B cell (primary cell): ENCODE measurements at regions not wholly inside any gene's neighbourhood (a gene's known extent, or its start where the extent isn't known, plus 50 kb on each side); places are given as distances from the start of the nearest gene placed in this dataset.

Experiments
- ATAC-seq: fragments of 200-7000 bp; cut with Tn5 transposase; one replicate; pipeline ENCODE4 v1.10.0; 2021; ENCODE audit warnings: low read depth, mild to moderate bottlenecking, moderate number of reproducible peaks, moderate library complexity
- CTCF ChIA-PET: fragments of 350-600 bp; sonication (Branson Sonifier 250); formaldehyde crosslinking; loops from one replicate; lab custom pipeline; 2021; ENCODE audit warnings: antibody characterized with exemption, inconsistent platforms; lab: Charles Lee
- POLR2A ChIA-PET: fragments of 350-600 bp; sonication (Branson Sonifier 250); formaldehyde crosslinking; loops from one replicate; lab custom pipeline; 2021; ENCODE audit warnings: antibody characterized with exemption; lab: Charles Lee
- DNase-seq: peaks from one replicate; pipeline ENCODE4 v3.0.0; 2013
- H2AFZ ChIP-seq: 2 replicates; pipeline ENCODE4 v1.6.1; 2012; ENCODE audit warnings: mild to moderate bottlenecking, low read depth, low read length; ENCODE audit not compliant: insufficient read depth, poor library complexity, severe bottlenecking
- H3K27ac ChIP-seq, 2 donors: 1 replicate in 1 of 2; 2 replicates in 1 of 2; pipeline ENCODE4 v1.5.1; 2012 to 2013; ENCODE audit warnings: low read length in 2 of 2, mild to moderate bottlenecking in 2 of 2, moderate library complexity in 1 of 2
- H3K27me3 ChIP-seq, 4 experiments: fragments of 200-600 bp in 1 of 4; sonication (generic) in 1 of 4; replicated peaks in 1 of 4; 1 replicate in 2 of 4; 2 replicates in 2 of 4; pipeline versions ENCODE4 v1.6.1 to v1.7.0; 2013 to 2016; ENCODE audit warnings: low read length in 3 of 4, mild to moderate bottlenecking in 2 of 4, mixed read lengths in 1 of 4, moderate library complexity in 1 of 4; ENCODE audit not compliant: insufficient read depth in 4 of 4, control insufficient read depth in 3 of 4; ENCODE audit errors: control extremely low read depth in 1 of 4
- H3K36me3 ChIP-seq, 2 experiments: replicated peaks in 1 of 2; 1 replicate in 1 of 2; 2 replicates in 1 of 2; pipeline versions ENCODE4 v1.6.1 to v1.7.1; 2013; ENCODE audit warnings: low read length in 1 of 2; ENCODE audit not compliant: insufficient read depth in 2 of 2, control insufficient read depth in 1 of 2; ENCODE audit errors: control extremely low read depth in 1 of 2, extremely low read depth in 1 of 2
- H3K4me1 ChIP-seq, 2 donors: fragments of 200-600 bp in 1 of 2; sonication (generic) in 1 of 2; 1 replicate in 1 of 2; 2 replicates in 1 of 2; pipeline versions ENCODE4 v1.5.1 to v1.6.1; 2013 to 2017; ENCODE audit warnings: low read length in 2 of 2; ENCODE audit not compliant: control insufficient read depth in 2 of 2, insufficient read depth in 2 of 2
- H3K4me2 ChIP-seq: replicated peaks from 2 replicates; pipeline ENCODE3; 2012; ENCODE audit warnings: mild to moderate bottlenecking, low read depth, low read length; ENCODE audit not compliant: poor library complexity, severe bottlenecking
- H3K4me3 ChIP-seq, 5 experiments: fragments of 200-600 bp in 1 of 5; sonication (generic) in 1 of 5; 1 replicate in 3 of 5; 2 replicates in 2 of 5; pipeline versions ENCODE4 v1.5.1 to v1.7.0; 2011 to 2016; ENCODE audit warnings: low read length in 4 of 5, mild to moderate bottlenecking in 4 of 5, low read depth in 2 of 5, control low read depth in 1 of 5, moderate library complexity in 1 of 5; ENCODE audit not compliant: insufficient read depth in 1 of 5; ENCODE audit errors: control extremely low read depth in 1 of 5, extremely low read depth in 1 of 5
- H3K79me2 ChIP-seq: fragments of 200-600 bp; sonication (generic); one replicate; pipeline ENCODE4 v1.6.0; 2016; ENCODE audit warnings: low read length; ENCODE audit not compliant: control insufficient read depth, insufficient read depth
- H3K9ac ChIP-seq: fragments of 200-600 bp; sonication (generic); 2 replicates; pipeline ENCODE4 v1.6.1; 2017; ENCODE audit warnings: mild to moderate bottlenecking, low read length, moderate library complexity
- H3K9me3 ChIP-seq, 3 donors: one replicate each; pipeline versions ENCODE4 v1.6.1 to v1.7.1; 2013; ENCODE audit warnings: low read length in 2 of 3; ENCODE audit not compliant: control insufficient read depth in 2 of 3, insufficient read depth in 1 of 3; ENCODE audit errors: control extremely low read depth in 1 of 3
- H4K20me1 ChIP-seq: 2 replicates; pipeline ENCODE4 v1.6.0; 2012; ENCODE audit warnings: mild to moderate bottlenecking, low read length; ENCODE audit not compliant: insufficient read depth, control insufficient read depth, poor library complexity, severe bottlenecking
- H3K27ac Mint-ChIP-seq: one replicate; pipeline ENCODE4 v1.8.0; 2021; ENCODE audit warnings: mixed read lengths
- H3K27me3 Mint-ChIP-seq: one replicate; pipeline ENCODE4 v1.8.0; 2021; ENCODE audit warnings: mixed read lengths
- H3K4me1 Mint-ChIP-seq: one replicate; pipeline ENCODE4 v1.8.0; 2021; ENCODE audit warnings: mixed read lengths
- H3K4me3 Mint-ChIP-seq: one replicate; pipeline ENCODE4 v1.8.0; 2021; ENCODE audit warnings: mixed read lengths
- H3K9me3 Mint-ChIP-seq: one replicate; pipeline ENCODE4 v1.8.0; 2022; ENCODE audit warnings: mixed read lengths; ENCODE audit not compliant: insufficient read depth
- CTCF ChIP-seq: fragments of 200-600 bp; IDR thresholded peaks from one replicate; pipeline ENCODE4 v1.8.0; 2022; ENCODE audit warnings: antibody characterized with exemption, mild to moderate bottlenecking
- EZH2 ChIP-seq: IDR thresholded peaks from 2 replicates; pipeline ENCODE4 v1.6.1; 2012; ENCODE audit warnings: borderline replicate concordance, low read depth, mild to moderate bottlenecking, moderate library complexity, low read length; ENCODE audit not compliant: insufficient read depth, poor library complexity, severe bottlenecking
- WGBS: methylation state at CpG from one replicate; pipeline ENCODE4 v1.1.5; 2013; ENCODE audit warnings: missing lambda C conversion rate; ENCODE audit not compliant: insufficient coverage; 5-methylcytosine and 5-hydroxymethylcytosine counted together
- intact Hi-C: fragments of 100-400 bp; cut with micrococcal nuclease; formaldehyde crosslinking; loops from one replicate; pipeline ENCODE4 v1.10.0; 2022

- intact Hi-C loops, result no loop called here
- H3K36me3 ChIP-seq, result no peaks in the 10 kb centered on the region
- H3K27ac ChIP-seq, result no peak overlapping the region
- H3K4me3 ChIP-seq, result no peak overlapping the region
- POLR2A ChIA-PET, result no interaction called here
- no peaks in the 10 kb centered on the region for H4K20me1 ChIP-seq
- H3K4me3 Mint-ChIP-seq, result no peak overlapping the region
- no peak overlapping the region for H3K9ac ChIP-seq
- peaks cover 3% of the 10 kb centered on the region for H3K9me3 Mint-ChIP-seq
- no peak for TF ChIP-seq CTCF
- no peak for TF ChIP-seq EZH2
- peaks cover 41% of the 10 kb centered on the region for H3K27me3 Mint-ChIP-seq
- no peak overlapping the region for H3K4me2 ChIP-seq
- peaks cover 0 to 9% (median 0%) of the 10 kb centered on the region in 3 donors for H3K9me3 ChIP-seq
- ATAC-seq (no peak), DNase-seq (no peak)
- H3K4me1 Mint-ChIP-seq, result peaks cover under 1% of the 10 kb centered on the region
- whole genome bisulfite sequencing, result 78% methylated on average over 2 of the region's 2 CpGs
- no peaks in the 10 kb centered on the region for H3K79me2 ChIP-seq
- no peaks in the 10 kb centered on the region for H3K4me1 ChIP-seq
- H2AFZ ChIP-seq, result no peak overlapping the region
- H3K27me3 ChIP-seq, result peaks cover 0 to 10% (median 1%) of the 10 kb centered on the region in 4 experiments
- H3K27ac Mint-ChIP-seq, result no peak overlapping the region
- CTCF ChIA-PET, result no interaction called here
Observed at GRCh38 chr6:40876336-40876735, 162.7 kb downstream of the UNC5CL start.

- ChIA-PET CTCF (interaction anchor here (1.1 kb wide), 1 partner anchor 19 kb away, joined by 3 read pairs; no protein-coding TSS in a partner anchor), POLR2A (no interaction called here)
- WGBS, result 51% methylated on average over 3 of the region's 4 CpGs
- Histone ChIP-seq H2AFZ (no peak overlapping the region), H3K27ac (no peak overlapping the region), H3K4me1 (no peaks in the 10 kb centered on the region), H3K9ac (no peak overlapping the region), H3K9me3 (peaks cover 0 to 9% (median 0%) of the 10 kb centered on the region in 3 donors), H3K4me2 (no peak overlapping the region), H4K20me1 (no peaks in the 10 kb centered on the region), H3K4me3 (no peak overlapping the region), H3K36me3 (no peaks in the 10 kb centered on the region), H3K79me2 (no peaks in the 10 kb centered on the region), H3K27me3 (peaks cover 0 to 4% (median 1%) of the 10 kb centered on the region in 4 experiments)
- Mint-ChIP-seq H3K4me3 (no peak overlapping the region), H3K27me3 (peaks cover 36% of the 10 kb centered on the region), H3K27ac (no peak overlapping the region), H3K4me1 (no peaks in the 10 kb centered on the region), H3K9me3 (peaks cover 3% of the 10 kb centered on the region)
- no peak for DNase-seq
- TF ChIP-seq CTCF (no peak), EZH2 (no peak)
- intact Hi-C loops, result no loop called here
- no peak for ATAC-seq
Observed at GRCh38 chr6:40874495-40874894, 164.5 kb downstream of the UNC5CL start.
